ENCODE measurements at regions not wholly inside any gene's neighbourhood (a gene's known extent, or its start where the extent isn't known, plus 50 kb on each side); places are given as distances from the start of the nearest gene placed in this dataset.
"Not testable (repeated sequence)": the region's sequence is repeated elsewhere in the genome, so short reads cannot be mapped to it uniquely, and the experiment has no call there.

DNA sequence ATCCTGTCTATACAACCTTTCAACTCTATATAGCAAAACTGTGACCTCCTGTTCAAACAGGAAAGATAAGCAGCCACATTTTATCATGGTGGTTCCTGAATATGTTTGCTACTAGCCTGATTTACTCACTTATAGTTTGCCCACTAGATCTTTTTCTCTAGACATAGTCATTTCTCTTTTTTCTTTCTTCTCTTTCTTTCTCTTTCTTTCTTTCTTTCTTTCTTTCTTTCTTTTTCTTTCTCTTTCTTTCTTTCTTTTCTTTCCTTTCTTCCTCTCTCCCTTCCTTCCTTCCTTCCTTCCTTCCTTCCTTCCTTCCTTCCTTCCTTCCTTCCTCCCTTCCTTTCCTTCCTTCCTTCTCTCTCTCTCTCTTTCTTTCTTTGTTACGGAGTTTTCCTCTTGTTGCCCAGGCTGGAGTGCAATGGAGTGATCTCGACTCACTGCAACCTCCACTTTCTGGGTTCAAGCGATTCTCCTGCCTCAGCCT lies 142.0 kb upstream of the TBL1XR1 start:
- DNase-seq: not testable (repeated sequence)

DNA sequence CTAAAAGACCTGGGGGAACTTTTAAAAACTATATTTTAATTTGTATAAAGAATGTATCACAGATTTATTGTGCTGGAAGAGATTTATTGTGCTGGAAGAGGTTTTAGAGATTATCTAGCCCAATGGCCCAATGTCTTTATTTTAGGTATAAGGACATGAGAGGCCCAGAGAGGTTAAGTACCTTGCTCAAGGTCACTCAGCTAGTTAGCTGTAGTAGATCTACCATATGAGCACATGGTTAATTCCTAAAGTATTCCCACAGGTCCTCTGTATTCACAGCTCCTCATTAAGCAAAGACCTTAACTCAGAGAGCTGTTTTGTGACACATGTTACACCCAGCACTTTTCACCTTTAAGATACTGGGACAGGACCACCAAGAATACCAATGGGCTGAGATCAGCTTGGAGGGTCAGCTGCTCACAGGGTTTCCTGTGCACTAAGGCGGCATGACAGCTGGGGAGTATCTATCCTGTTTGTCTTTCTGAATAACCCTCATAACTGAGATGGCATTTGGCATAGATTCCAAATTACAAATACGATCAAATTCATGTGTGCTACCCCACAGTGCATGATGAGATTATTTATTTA lies 143.1 kb upstream of the TBL1XR1 start:
- peak; percentile 21 for DNase-seq

DNA sequence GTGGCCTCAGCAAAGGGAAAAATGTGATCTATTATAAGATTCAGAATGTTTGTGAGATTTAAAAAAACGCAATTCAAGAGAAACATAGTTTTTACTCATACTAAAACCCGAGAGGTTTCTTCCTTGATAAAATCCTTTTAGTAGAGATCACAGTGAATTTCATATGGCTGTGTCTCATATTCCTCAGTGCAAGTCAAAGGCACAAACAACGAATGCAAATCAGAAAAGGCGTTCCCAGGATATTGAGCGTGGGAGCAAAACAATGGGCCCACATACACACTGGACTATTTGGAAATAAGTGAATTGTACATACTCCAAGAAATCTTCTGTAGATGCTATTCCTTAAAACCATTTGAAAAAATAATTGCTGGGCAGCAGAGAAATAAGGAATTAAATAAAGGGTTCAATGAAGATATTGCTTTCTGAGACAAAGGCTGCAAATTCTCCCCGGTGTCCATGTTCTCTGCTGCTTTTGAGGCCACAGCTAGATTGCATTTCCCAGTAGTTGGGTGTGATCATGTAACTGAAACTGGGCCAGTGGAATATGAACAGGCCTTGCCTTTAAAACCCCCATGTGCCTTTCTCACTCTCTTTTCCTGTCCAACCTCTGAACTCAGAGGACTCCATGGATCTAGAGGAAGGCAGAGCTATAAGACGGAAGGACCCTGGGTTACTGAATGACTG lies 144.6 kb upstream of the TBL1XR1 start:
- DNase-seq: no peak

DNA sequence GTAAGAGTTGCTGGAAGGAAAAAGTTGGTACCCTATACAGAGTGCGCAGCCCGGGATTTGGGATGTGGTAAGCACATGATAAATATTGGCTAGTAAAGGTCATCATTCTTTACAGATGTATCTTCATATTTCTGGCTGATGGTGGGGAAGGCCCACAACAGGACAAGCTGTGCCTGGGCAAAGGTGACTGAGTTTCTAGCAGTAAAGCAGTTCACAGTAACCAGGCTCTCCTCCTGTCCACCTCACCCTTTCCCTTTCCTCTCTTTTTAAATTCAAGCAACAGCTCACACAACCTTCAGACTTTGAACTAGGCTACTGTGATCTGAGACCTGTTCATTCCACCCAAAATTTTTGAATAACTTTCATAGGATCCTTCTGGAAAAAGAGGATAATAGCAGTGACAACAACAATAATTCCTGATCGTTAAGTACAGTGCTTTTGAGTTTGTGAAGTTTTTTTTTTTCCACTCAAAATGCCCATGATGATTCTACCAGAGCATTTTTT lies 145.9 kb upstream of the TBL1XR1 start:
- DNase-seq: no peak

DNA sequence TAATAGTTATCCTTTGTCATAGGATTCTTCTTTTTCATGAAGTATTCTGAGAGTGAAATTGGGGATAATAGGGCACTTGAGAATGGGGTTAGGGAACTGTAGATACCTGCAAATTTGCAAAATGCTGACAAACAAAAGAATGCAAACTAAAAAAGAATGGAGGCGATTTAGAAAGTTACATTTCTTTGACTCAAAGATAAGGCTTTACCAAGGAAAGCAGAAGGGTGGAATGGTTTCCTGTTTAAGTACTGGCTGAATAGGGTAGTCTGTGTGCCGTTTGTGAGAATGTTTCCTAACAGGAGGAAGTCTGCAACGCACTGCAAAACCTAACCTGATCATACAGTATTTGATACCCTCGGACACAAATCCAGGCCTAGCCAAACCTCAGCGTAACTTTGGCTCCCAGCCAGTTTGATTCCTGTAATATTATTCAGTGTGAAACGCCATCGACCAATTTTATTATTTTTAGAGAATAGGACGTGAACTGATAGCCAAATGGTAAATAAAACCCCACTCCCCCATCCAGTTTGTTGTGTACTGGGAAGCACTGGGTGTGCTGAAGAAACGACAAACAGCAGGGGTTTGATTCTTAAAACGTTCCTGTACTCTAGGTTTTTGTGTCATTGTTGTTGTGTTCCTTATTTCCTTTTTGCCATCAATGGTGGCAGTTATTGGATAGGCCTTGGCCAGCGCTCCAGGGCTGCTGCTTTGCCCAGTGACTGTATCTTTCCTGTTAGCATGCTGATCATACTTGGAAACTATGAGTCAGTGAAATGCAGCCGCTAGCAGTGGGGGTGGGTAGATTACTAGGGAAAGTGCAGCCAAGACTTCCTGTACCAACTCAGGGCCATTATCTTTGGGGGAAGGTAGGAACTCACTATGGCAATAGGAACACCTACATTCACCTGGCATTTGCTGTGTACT lies 148.0 kb upstream of the TBL1XR1 start:
- no peak for DNase-seq

DNA sequence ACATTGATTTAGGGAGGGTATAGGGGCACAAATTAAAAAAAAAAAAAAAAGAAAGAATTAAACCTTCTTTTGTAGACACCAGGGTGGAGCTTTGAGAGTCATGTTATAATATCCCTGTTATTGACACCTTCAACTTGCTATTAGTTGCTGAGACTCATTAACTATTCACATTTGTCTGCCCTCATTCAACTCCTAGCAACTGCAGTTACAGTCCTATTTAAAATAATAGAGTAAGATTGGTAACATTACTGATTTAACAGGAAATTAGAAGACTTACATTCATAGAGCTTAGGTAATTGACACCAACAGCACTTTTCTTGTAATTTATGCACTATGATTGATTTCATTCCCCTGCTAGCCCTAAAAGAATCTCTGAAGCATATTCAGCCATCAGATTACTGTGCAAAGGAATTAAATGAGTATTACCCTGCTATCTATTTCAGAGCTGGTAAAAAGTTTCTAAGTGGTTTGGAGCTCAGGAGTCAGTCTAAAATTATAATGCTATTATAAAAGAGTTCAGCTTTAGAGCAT lies 148.8 kb upstream of the TBL1XR1 start:
- no peak for DNase-seq

DNA sequence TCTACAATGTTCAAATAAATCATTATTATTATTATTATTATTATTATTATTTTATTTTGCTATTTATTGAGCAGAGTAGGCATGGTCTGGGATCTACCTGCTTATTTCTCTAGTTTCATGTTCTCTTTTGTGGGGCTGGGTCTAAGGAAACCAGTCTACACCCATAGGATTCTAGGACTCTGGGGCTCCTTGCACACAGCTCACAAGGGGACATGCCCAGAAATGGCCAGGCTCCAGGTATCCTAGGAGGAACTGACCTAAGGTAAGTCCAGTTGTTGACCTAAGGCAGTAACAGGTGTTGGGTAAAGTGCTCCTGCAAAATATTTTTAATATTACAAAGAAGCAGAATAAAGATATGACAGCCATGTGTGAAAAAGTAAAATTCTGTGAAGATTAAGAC lies 149.6 kb upstream of the TBL1XR1 start:
- no peak for DNase-seq

DNA sequence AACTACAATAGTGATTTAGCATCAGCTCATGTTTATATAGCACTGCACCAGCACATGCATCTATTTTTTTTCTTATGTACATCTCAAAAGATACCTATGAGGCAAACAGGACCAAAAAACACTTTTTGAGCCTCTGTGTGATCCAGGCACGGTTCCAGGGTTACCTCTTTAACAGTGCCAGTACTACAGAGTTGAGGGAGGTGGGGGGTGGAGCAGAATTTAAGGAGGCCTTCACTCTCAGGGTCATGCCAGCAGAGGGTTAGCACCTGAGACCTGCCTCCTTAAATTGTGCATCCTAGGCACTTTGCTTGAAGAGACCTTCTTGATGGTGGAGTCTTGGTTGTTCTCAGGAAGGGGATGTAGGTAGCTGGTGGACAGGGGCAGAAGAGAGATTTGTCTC lies 150.3 kb upstream of the TBL1XR1 start:
- DNase-seq: no peak

DNA sequence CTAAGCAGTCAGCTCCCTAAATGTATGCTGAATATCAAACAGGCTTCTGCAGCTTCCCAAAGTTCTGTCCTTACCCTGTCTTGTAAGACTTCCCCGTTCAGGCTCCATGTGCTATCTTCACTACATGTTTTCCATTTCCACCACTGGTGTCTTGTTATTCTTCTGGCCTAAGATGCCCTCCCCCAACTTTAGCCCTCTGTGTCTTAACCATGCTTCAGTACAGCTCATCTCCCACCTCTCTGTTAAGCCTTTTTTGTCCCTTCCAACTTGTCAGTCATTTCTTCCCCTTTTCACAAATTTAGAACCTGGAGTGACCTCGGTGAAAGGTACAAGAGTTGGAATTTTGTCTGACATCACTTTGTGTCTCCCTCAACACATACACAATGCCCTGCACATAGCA lies 151.7 kb upstream of the TBL1XR1 start:
- DNase-seq: no peak

DNA sequence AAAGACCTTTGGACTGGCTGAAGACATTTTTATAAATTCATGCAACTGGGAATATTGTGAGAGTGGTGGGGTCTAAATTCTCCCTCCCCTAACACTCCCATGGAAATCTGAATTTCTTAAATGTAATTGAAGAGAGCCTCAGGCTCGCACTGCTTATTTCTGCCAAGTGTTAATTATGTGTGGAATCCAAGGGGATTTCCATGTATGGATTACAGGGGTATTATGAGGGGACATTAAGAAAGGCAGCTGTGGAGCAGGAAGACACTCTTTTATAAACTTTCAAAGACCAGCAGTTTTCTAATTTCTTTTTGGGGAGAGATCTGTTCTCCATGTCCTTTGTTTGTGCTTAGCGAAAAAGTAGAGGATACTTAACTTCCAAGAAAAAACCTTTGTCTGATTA lies 152.1 kb upstream of the TBL1XR1 start:
- no peak for DNase-seq

DNA sequence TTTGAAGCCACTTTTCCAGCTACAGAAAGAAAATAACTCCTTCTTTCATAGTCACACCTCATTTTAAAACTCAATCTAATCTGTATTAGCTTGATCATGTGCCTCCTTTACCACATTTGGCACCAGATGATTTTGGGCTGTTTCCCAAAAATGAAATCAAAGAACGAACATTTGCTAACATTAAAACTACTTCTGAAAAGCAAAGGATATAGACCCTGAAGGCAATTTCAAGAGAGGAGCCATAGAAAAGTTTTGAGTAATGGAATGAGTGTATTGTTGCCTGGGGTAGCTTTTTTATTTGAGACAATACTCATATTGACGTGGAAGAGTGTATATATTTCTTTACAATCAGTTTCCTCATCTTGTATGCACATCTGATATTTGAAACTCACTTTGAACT lies 152.8 kb upstream of the TBL1XR1 start:
- no peak for DNase-seq

DNA sequence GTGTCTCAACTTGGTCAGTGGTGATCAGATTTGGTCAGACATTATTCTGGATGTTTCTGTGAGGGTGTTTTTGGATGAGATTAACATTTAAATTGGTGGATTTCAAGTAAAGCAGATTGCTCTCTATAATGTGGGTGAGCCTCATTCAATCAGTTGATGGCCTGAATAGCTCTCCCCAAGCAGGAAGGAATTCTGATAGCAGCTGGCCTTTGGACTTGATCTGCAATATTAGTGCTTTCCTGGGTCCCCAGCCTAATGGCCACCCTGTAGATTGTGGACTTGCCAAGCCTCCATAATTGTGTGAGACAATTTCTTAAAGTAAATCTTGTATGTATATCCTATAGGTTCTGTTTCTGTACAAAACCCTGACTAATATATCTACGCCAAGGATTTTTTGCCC lies 153.9 kb upstream of the TBL1XR1 start:
- no peak for DNase-seq

DNA sequence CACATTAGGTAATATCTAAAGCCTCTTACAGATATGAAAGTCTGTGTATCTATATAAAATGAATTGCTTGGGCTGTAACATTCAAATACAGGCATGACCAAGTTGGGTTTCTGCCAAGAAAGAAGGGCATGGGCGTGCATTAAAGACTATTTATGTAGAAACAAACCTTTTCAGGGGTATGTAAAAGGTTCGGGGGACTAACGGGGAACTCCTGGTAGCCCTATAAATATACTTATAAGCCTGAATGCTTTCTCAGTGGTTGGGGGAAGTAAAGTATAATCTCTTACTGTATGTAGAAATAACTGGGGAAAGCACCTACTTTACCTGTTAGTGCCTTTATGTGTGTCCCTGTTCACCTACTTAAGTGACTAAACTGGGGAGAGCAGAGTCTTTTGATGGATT lies 154.5 kb upstream of the TBL1XR1 start:
- no peak for DNase-seq

DNA sequence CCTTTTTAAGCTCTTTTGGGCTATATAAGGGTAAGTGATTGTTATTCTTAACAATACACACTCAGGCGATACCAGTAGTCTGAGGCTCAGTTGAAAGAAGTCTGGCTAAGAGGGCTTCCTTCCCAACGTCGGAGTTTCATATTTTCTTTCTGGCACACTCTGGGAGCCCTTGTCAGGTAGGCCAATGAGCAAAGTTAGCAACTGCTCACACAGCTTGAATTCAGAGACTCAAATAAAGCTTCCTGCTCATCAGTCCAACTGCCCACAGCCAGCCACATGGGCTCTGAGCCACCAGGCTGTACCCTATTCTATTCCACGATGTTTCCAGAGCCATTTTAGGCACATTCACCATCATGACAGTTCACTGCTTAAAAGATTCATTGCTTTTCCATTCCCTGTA lies 155.1 kb upstream of the TBL1XR1 start:
- no peak for DNase-seq

DNA sequence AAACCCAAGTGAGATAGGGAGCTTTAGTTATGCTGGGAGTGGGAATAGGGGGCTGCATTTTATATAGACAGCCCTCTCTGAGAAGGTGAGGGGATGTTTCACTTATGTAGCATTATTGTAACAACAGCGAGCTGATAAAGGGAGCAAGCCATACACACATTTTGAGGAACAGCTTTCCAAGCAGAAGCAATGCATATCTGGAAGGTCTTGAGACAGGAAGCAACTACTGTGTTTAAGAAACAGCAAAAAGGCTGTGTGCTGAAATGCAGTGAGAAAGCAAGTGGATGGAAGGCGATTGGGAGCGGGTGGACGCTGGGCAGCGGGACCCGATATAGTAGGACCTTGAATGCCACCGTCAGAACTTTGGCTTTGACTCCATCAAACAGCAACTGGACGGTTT lies 155.9 kb upstream of the TBL1XR1 start:
- no peak for DNase-seq

DNA sequence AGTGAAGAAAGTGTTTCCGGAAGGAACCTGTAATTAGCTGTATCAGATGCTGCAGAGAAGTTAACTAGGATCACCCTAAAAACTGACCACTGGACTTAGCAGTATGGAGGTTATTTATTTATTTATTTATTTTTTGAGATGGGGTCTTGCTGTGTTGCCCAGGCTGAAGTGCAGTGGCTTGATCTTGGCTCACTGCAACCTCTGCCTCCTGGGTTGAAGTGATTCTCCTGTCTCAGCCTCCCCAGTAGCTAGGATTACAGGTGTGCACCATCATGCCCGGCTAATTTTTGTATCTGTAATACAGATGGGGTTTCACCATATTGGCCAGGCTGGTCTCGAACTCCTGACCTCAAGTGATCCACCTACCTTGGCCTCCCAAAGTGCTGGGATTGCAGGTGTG lies 156.6 kb upstream of the TBL1XR1 start:
- not testable (repeated sequence) for DNase-seq

DNA sequence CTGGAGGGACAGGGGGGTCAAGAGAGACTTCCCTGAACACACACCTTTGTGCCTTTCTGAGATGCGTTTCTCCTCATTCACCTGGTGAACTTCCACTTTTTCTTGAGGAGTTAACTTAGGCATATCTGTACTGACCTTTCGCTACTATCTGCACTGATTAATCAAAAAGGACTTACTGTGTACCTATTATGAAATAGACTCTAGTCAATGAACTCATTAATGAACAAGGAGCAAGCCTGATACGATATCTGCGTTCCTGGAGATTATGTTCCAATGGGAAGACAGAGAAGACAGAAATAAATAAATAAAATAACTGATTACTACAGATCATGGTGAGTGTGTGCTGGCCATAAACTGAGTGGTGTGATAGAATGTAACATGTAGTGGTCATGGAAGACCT lies 157.2 kb upstream of the TBL1XR1 start:
- no peak for DNase-seq

DNA sequence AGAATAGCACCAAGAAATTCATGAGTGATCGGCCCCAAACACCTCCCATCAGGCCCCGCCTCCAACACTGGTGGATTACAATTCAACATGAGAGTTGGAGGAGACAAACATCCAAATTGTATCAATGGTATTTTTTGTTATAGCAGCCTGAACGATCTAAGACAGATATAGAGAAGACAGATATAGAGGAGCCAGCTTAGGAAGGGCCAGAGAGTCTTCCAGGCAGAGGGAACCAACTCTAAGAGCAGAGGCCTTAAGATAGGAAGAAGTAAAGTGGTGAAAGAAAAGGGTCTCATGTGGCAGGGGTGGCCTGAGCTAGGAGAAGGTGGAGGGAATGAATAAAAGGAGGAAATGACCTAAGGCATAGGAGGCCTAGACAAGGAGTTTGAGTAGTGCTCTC lies 158.8 kb upstream of the TBL1XR1 start:
- no peak for DNase-seq

DNA sequence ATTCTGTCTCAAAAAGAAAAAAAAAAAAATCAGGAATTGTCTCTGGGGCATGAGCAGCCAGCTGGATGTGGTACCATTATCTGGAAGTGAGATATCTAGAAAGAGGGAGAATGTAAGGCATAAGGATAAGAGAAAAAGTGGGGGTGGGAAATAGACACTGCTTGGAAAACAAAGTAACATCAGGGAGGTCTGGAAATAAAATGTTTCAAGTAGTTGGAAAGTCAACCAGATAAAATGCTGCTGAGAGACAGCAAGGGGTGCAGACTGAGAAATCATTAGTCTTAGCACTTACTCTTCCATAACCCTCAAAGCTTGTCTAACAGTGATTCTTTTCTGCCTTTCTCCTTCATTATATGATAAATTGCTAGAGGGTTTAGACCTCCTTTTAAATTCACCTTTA lies 159.7 kb upstream of the TBL1XR1 start:
- no peak for DNase-seq

DNA sequence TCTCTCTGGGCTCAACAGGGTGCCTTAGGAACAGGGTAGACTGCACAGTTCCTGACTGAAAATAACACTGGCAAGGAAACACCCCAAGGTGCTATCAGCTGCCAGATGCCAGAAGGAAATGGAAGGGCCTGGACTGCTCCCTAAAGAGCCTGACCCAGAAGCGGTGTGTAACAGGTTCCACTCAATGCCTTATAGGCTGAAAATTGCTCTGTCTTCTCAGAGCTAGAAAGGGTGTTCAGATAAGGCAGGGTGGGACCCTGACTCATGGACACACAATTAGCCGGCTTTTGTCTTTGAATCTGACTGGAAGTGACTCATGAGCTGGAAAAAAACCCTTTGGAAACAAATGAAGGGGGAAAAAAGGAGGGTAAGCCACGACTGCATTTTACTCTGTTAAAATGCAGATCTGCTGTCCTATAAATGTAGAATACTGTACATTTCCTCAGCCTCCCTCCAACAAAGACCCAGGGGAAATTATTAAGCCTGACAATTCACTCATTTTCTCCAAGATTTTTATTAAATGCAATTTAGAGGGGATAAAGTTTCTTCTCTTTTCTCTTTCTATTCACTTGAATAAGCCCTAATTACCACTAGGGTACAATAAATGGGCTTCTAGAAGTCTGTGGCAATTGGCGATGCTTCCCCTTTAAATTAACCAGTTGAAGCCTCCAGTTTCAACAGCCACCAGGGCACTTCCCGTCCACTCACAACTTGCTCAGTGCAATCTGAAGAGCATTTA lies 160.2 kb upstream of the TBL1XR1 start:
- DNase-seq: no peak

DNA sequence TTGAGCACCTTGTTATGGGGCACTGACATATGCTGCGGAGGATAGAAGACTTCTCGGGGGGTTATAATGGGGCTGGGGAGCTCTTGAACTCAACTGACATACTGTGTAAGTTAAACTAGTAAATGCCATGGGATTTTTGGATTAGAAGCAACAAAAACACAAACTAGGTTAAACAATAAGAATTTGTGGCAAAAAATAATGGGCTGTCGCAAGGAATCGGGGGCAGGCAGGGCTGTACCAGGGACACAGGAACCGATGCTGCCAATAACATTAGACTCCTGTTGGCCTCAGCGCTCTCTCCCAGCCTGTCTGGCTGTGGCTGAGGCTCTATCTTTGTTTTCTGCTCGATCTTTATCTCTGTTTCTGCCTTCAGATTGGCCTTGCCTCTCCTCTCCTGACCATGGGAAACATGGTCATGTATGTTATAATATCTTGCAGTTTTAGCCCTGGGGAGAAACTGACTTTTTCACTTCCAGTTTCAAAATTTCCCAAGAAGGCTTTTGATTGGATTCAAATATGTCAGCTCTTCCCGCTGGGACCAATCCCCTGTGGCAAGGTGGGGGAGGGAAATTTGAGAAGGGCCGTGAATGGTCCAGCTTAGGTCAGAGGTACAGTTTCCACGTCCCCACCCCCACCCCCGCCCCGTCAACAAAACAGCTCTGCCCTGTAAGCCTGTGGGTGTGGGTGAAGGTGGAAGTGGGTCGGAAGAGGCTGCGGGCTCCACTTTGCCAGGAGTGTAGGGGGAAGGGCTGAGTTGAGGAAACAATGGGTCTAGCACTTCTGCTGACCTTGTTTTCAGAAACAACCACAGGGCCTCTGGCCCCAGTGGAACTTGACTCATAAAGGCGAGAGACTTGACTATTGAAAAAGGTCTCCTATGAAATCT lies 161.1 kb upstream of the TBL1XR1 start:
- DNase-seq: no peak
